ENCODE measurements at regions not wholly inside any gene's neighbourhood (a gene's known extent, or its start where the extent isn't known, plus 50 kb on each side); places are given as distances from the start of the nearest gene placed in this dataset.

- no peak for DNase-seq (ENCODE audit: extremely low spot score, insufficient read length, low read depth)
- no peak for FAIRE-seq
Observed at GRCh38 chr15:67010898-67011616, 54.3 kb upstream of the SMAD3 start.

- DNase-seq (ENCODE audit: extremely low spot score, insufficient read length, low read depth) (no peak), FAIRE-seq (no peak)
Observed at GRCh38 chr15:67011617-67012005, 53.8 kb upstream of the SMAD3 start.

GRCh38 chr15:67013696-67014095 lies 51.7 kb upstream of the SMAD3 start:
- FAIRE-seq (no peak), DNase-seq (ENCODE audit: extremely low spot score, insufficient read length, low read depth) (no peak)

All from GM18507 (cell line).